WTC11 (cell line): ENCODE measurements at regions not wholly inside any gene's neighbourhood (a gene's known extent, or its start where the extent isn't known, plus 50 kb on each side); places are given as distances from the start of the nearest gene placed in this dataset.

Experiments used
- ATAC-seq: fragments of 200-7000 bp; cut with Tn5 transposase; 2 replicates; pipeline ENCODE4 v1.10.0; 2021; ENCODE audit warnings: mild to moderate bottlenecking, moderate library complexity
- CTCF ChIA-PET: fragments of 300-600 bp; sonication (Branson Sonifier 250); formaldehyde crosslinking; loops from one replicate; lab custom pipeline; 2021; ENCODE audit warnings: antibody characterized with exemption; lab: Charles Lee
- POLR2A ChIA-PET: fragments of 350-600 bp; sonication (Branson Sonifier 250); formaldehyde crosslinking; loops from one replicate; lab custom pipeline; 2021; ENCODE audit warnings: antibody characterized with exemption; lab: Charles Lee
- DNase-seq: peaks from one replicate; pipeline ENCODE4 v3.0.0; 2021; ENCODE audit warnings: low spot score
- H3K27ac Mint-ChIP-seq: 2 replicates; pipeline ENCODE4 v1.8.0; 2021; ENCODE audit warnings: mixed read lengths
- H3K27me3 Mint-ChIP-seq: 2 replicates; pipeline ENCODE4 v1.8.0; 2021; ENCODE audit warnings: low read depth, mild to moderate bottlenecking, moderate library complexity, mixed read lengths
- H3K36me3 Mint-ChIP-seq: 2 replicates; pipeline ENCODE4 v1.8.0; 2021; ENCODE audit warnings: mixed read lengths
- H3K4me1 Mint-ChIP-seq: 2 replicates; pipeline ENCODE4 v1.8.0; 2022; ENCODE audit warnings: mixed read lengths
- H3K4me3 Mint-ChIP-seq: 2 replicates; pipeline ENCODE4 v1.8.0; 2021; ENCODE audit warnings: mild to moderate bottlenecking, moderate library complexity, mixed read lengths
- H3K9me3 Mint-ChIP-seq: 2 replicates; pipeline ENCODE4 v1.8.0; 2021; ENCODE audit warnings: mixed read lengths
- CREB1 ChIP-seq: sonication (generic); formaldehyde crosslinking; IDR thresholded peaks from 2 replicates; pipeline ENCODE4 v1.8.0; 2023; ENCODE audit warnings: mild to moderate bottlenecking, missing genetic modification reagents
- FOXP1 ChIP-seq: sonication (generic); formaldehyde crosslinking; IDR thresholded peaks from 2 replicates; pipeline ENCODE4 v1.8.0; 2022; ENCODE audit warnings: missing genetic modification reagents, mild to moderate bottlenecking, moderate library complexity, borderline replicate concordance
- NFYB ChIP-seq: sonication (generic); formaldehyde crosslinking; conservative IDR thresholded peaks from 2 replicates; pipeline ENCODE4 v1.8.0; 2022; ENCODE audit warnings: low read depth, missing genetic modification reagents
- NR2C2 ChIP-seq: sonication (generic); formaldehyde crosslinking; IDR thresholded peaks from 2 replicates; pipeline ENCODE4 v1.8.0; 2022; ENCODE audit warnings: mild to moderate bottlenecking, missing genetic modification reagents
- PRRX2 ChIP-seq: fragments of 250-450 bp; sonication (Bioruptor Pico); IDR thresholded peaks from 2 replicates; pipeline ENCODE4 v1.8.0; 2021; ENCODE audit warnings: mild to moderate bottlenecking
- SMAD3 ChIP-seq: sonication (generic); formaldehyde crosslinking; IDR thresholded peaks from 2 replicates; pipeline ENCODE4 v1.8.0; 2022; ENCODE audit warnings: missing genetic modification reagents, mild to moderate bottlenecking, borderline replicate concordance
- ZNF219 ChIP-seq: sonication (generic); formaldehyde crosslinking; IDR thresholded peaks from 2 replicates; pipeline ENCODE4 v1.8.0; 2023; ENCODE audit warnings: missing genetic modification reagents, mild to moderate bottlenecking, borderline replicate concordance
- TF ChIP-seq, protein P1 (sequence below): fragments of 200-600 bp; IDR thresholded peaks from 2 replicates; pipeline ENCODE4 v1.8.0; 2022; ENCODE audit warnings: antibody characterized with exemption
- TF ChIP-seq, protein P2 (sequence below): sonication (generic); formaldehyde crosslinking; IDR thresholded peaks from 2 replicates; pipeline ENCODE4 v1.8.0; 2022; ENCODE audit warnings: mild to moderate bottlenecking, missing genetic modification reagents
- TF ChIP-seq, protein P3 (sequence below): sonication (generic); formaldehyde crosslinking; IDR thresholded peaks from 2 replicates; pipeline ENCODE4 v1.8.1; 2022; ENCODE audit warnings: low read depth, missing genetic modification reagents, borderline replicate concordance
- TF ChIP-seq, protein P4 (sequence below): fragments of 250-450 bp; sonication (Bioruptor Pico); IDR thresholded peaks from 2 replicates; pipeline ENCODE4 v2.1.2; 2022; ENCODE audit warnings: mild to moderate bottlenecking, moderate library complexity
- TF ChIP-seq, protein P5 (sequence below): fragments of 250-450 bp; sonication (Bioruptor Pico); IDR thresholded peaks from 2 replicates; pipeline ENCODE4 v1.9.0; 2021; ENCODE audit warnings: moderate library complexity, mild to moderate bottlenecking, inconsistent platforms, borderline replicate concordance
- TF ChIP-seq, protein P6 (sequence below): fragments of 250-450 bp; sonication (Bioruptor Pico); IDR thresholded peaks from 2 replicates; pipeline ENCODE4 v1.9.0; 2021; ENCODE audit warnings: mild to moderate bottlenecking

DNA sequence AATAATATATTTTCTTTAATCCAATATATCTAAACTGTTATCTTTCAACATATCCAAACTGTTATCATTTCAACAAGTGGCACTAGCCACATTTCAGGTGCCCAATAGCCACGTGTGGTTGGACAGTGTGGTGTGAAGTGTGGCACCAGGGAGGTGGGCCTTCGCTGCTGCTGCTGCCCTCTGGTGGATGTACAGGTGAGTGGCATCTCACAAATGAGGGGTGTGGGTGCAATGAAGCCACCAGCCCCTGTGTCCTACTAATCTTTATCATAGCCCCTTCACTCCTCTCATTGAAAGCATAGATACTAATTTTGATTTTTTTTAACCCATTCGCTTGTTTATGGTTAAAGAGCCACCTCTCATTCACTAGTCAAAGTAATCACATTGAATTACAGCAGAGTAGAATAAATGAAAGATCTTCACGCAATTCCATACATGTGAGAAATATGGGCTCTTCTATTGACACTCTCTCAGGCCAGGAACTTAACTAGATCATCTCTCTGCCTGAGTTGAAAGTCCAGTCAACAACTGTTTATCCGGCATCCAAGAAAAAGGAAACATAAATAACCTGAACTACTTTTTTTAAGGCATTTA lies 499.2 kb downstream of the OMA1 start:
- Mint-ChIP-seq H3K4me1 (peaks cover 5% of the 10 kb centered on the region), H3K36me3 (peaks cover 23% of the 10 kb centered on the region), H3K4me3 (no peak overlapping the region), H3K27me3 (no peaks in the 10 kb centered on the region), H3K9me3 (peaks cover 28% of the 10 kb centered on the region), H3K27ac (no peak overlapping the region)
- TF ChIP-seq NFYB (CRISPR knock-in tag) = no peak
- TF ChIP-seq, protein P1, sequence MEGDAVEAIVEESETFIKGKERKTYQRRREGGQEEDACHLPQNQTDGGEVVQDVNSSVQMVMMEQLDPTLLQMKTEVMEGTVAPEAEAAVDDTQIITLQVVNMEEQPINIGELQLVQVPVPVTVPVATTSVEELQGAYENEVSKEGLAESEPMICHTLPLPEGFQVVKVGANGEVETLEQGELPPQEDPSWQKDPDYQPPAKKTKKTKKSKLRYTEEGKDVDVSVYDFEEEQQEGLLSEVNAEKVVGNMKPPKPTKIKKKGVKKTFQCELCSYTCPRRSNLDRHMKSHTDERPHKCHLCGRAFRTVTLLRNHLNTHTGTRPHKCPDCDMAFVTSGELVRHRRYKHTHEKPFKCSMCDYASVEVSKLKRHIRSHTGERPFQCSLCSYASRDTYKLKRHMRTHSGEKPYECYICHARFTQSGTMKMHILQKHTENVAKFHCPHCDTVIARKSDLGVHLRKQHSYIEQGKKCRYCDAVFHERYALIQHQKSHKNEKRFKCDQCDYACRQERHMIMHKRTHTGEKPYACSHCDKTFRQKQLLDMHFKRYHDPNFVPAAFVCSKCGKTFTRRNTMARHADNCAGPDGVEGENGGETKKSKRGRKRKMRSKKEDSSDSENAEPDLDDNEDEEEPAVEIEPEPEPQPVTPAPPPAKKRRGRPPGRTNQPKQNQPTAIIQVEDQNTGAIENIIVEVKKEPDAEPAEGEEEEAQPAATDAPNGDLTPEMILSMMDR = peak; percentile 86
- TF ChIP-seq, protein P2, sequence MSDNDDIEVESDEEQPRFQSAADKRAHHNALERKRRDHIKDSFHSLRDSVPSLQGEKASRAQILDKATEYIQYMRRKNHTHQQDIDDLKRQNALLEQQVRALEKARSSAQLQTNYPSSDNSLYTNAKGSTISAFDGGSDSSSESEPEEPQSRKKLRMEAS (CRISPR knock-in tag) = peak; percentile 71; the same call in 1 of the 2 replicates
- POLR2A ChIA-PET = no interaction called here
- peak; percentile 79 for ATAC-seq
- CTCF ChIA-PET = interaction anchor here (2.9 kb wide), 1 partner anchor 81 kb away, joined by 12 read pairs; no protein-coding TSS in a partner anchor
- DNase-seq = peak; percentile 57

DNA sequence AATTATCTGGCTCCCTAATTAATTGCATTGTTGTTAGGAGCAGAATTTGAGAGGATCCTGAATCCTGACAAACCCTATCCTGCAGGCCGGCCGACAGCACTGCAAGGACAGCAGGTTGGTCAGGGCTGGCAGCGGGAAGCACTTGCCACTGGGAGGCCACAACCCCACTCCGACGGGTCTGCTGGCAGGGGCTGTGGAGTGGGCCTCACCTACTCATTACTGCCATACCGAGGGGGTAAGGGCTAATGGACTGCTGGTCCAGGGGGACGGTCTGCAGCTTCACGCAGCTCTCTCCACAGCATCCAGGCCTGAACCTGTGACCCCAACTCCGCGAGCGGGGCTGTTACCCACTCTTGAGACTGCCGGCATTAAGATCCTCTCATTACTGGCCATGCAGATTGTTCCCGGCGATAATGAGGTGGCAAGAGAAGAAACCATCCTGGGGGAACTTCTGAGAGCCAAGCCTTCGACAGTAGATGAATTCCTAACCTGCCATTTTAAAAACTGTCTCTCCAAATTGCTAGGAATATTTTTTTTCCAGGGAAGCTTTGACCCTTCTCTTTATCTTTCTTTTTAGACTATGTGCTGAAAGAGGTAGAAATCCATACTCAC lies 501.3 kb downstream of the OMA1 start:
- peaks cover 15% of the 10 kb centered on the region for H3K36me3 Mint-ChIP-seq
- H3K4me1 Mint-ChIP-seq = peaks cover 8% of the 10 kb centered on the region
- no peak overlapping the region for H3K4me3 Mint-ChIP-seq
- no peak overlapping the region for H3K27ac Mint-ChIP-seq
- no peak for TF ChIP-seq NR2C2 (CRISPR knock-in tag)
- no peak for TF ChIP-seq FOXP1 (CRISPR knock-in tag)
- TF ChIP-seq, protein P3, sequence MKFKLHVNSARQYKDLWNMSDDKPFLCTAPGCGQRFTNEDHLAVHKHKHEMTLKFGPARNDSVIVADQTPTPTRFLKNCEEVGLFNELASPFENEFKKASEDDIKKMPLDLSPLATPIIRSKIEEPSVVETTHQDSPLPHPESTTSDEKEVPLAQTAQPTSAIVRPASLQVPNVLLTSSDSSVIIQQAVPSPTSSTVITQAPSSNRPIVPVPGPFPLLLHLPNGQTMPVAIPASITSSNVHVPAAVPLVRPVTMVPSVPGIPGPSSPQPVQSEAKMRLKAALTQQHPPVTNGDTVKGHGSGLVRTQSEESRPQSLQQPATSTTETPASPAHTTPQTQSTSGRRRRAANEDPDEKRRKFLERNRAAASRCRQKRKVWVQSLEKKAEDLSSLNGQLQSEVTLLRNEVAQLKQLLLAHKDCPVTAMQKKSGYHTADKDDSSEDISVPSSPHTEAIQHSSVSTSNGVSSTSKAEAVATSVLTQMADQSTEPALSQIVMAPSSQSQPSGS = no peak
- TF ChIP-seq, protein P4, sequence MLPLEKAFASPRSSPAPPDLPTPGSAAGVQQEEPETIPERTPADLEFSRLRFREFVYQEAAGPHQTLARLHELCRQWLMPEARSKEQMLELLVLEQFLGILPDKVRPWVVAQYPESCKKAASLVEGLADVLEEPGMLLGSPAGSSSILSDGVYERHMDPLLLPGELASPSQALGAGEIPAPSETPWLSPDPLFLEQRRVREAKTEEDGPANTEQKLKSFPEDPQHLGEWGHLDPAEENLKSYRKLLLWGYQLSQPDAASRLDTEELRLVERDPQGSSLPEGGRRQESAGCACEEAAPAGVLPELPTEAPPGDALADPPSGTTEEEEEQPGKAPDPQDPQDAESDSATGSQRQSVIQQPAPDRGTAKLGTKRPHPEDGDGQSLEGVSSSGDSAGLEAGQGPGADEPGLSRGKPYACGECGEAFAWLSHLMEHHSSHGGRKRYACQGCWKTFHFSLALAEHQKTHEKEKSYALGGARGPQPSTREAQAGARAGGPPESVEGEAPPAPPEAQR (CRISPR knock-in tag) = no peak
- no peak for TF ChIP-seq NFYB (CRISPR knock-in tag)
- TF ChIP-seq, protein P5, sequence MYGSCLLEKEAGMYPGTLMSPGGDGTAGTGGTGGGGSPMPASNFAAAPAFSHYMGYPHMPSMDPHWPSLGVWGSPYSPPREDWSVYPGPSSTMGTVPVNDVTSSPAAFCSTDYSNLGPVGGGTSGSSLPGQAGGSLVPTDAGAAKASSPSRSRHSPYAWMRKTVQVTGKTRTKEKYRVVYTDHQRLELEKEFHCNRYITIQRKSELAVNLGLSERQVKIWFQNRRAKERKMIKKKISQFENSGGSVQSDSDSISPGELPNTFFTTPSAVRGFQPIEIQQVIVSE (CRISPR knock-in tag) = no peak
- TF ChIP-seq PRRX2 = no peak
- no peak for TF ChIP-seq CREB1 (CRISPR knock-in tag)
- TF ChIP-seq SMAD3 (CRISPR knock-in tag) = no peak
- no peak for TF ChIP-seq ZNF219 (CRISPR knock-in tag)
- TF ChIP-seq, protein P6, sequence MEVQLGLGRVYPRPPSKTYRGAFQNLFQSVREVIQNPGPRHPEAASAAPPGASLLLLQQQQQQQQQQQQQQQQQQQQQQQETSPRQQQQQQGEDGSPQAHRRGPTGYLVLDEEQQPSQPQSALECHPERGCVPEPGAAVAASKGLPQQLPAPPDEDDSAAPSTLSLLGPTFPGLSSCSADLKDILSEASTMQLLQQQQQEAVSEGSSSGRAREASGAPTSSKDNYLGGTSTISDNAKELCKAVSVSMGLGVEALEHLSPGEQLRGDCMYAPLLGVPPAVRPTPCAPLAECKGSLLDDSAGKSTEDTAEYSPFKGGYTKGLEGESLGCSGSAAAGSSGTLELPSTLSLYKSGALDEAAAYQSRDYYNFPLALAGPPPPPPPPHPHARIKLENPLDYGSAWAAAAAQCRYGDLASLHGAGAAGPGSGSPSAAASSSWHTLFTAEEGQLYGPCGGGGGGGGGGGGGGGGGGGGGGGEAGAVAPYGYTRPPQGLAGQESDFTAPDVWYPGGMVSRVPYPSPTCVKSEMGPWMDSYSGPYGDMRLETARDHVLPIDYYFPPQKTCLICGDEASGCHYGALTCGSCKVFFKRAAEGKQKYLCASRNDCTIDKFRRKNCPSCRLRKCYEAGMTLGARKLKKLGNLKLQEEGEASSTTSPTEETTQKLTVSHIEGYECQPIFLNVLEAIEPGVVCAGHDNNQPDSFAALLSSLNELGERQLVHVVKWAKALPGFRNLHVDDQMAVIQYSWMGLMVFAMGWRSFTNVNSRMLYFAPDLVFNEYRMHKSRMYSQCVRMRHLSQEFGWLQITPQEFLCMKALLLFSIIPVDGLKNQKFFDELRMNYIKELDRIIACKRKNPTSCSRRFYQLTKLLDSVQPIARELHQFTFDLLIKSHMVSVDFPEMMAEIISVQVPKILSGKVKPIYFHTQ (CRISPR knock-in tag) = no peak
- H3K9me3 Mint-ChIP-seq = peaks cover 19% of the 10 kb centered on the region
- POLR2A ChIA-PET = no interaction called here
- H3K27me3 Mint-ChIP-seq = no peaks in the 10 kb centered on the region
- CTCF ChIA-PET = interaction anchor here (1.0 to 2.9 kb wide), 2 partner anchors 28 to 79 kb away, joined by 3 to 12 read pairs; no protein-coding TSS in a partner anchor
- ATAC-seq (peak; percentile 75), DNase-seq (peak; percentile 22)
